ENCODE measurements at regions not wholly inside any gene's neighbourhood (a gene's known extent, or its start where the extent isn't known, plus 50 kb on each side); places are given as distances from the start of the nearest gene placed in this dataset.

- DNase-seq (ENCODE audit: low read depth), result no peak
Measured at GRCh38 chr12:78759367-78759766, 105.2 kb upstream of the SYT1 start.

DNA sequence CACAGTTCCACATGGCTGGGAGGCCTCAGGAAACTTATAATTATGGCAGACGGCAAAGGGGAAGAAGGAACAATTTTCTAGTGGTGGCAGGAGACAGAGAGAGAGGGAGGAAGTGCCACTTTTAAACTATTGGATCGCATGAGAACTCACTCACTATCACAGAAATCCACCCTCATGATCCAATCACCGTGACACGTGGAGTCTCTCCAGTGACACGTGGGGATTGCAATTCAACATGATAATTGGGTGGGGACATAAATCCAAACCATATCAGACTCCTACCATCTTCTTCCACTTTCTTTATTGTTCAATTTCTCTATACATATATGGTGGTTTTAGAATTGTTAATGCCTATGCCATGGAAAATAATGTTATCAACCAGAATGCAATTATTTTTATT is 103.7 kb upstream of the SYT1 start:
- TF ChIP-seq, protein P1, sequence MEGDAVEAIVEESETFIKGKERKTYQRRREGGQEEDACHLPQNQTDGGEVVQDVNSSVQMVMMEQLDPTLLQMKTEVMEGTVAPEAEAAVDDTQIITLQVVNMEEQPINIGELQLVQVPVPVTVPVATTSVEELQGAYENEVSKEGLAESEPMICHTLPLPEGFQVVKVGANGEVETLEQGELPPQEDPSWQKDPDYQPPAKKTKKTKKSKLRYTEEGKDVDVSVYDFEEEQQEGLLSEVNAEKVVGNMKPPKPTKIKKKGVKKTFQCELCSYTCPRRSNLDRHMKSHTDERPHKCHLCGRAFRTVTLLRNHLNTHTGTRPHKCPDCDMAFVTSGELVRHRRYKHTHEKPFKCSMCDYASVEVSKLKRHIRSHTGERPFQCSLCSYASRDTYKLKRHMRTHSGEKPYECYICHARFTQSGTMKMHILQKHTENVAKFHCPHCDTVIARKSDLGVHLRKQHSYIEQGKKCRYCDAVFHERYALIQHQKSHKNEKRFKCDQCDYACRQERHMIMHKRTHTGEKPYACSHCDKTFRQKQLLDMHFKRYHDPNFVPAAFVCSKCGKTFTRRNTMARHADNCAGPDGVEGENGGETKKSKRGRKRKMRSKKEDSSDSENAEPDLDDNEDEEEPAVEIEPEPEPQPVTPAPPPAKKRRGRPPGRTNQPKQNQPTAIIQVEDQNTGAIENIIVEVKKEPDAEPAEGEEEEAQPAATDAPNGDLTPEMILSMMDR (IDR thresholded peaks at IDR 0.05; ENCODE audit: low read depth, low read length, missing control alignments), result no peak
- no peak for DNase-seq (ENCODE audit: low read depth)
- no peak overlapping the region for H3K4me3 ChIP-seq (ENCODE audit: low read depth, low read length)

More at GRCh38 chr12:78759367-78759766, 105.2 kb upstream of the SYT1 start:
- TF ChIP-seq, protein P1 (IDR thresholded peaks at IDR 0.05; ENCODE audit: low read depth, low read length, missing control alignments), result no peak
- H3K4me3 ChIP-seq (ENCODE audit: low read depth, low read length), result no peak overlapping the region

DNA sequence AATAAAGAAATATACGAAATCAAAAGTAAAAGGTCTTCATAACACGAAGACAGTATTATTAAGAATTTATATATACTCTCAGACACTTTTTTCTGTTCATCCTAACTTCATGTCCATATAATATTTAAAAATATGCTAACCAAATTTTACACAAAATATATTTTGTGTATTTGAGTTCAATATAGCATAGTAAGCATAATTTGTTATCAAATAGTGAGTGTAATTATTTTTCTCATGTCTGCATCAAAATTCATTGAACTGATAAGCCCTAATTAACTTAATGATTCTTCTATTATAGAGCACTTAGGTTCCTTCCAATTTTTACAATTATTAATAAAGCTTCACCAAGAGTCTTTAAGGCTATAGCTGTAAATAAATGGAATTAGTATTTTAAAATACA is 99.7 kb upstream of the SYT1 start:
- no peak for DNase-seq (ENCODE audit: low read depth)
- TF ChIP-seq, protein P1 (IDR thresholded peaks at IDR 0.05; ENCODE audit: low read depth, low read length, missing control alignments), result no peak
- no peak overlapping the region for H3K4me3 ChIP-seq (ENCODE audit: low read depth, low read length)

DNA sequence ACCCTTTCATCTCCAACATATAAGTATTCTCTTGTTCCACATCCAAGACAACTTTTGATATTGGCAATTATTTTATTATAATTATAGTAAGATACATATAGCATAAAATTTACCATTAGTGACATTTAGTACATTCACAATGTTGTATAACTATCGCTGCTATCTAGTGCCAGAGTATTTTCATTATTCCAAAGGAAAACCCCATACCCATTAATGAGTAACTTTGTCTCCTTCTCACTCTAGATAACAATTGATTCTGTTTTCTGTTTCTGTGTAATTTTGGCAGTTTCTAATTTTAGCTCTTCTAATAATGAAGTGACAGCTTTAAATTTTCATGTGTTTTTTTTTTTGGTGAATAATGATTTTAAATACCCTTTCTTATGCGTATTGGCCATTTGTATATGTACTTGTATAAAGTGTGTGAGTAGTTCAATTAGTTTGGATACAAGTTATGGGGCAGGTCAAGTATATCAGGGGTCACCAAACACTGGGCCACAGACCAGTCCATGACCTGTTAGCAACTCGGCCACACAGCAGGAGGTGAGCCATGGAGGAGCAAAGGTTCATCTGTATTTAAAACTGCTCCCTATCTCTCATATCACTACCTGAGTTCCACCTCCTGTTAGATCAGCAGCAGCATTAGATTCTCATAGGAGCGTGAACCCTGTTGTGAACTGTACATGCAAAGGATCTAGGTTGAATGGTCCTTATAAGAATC is 97.2 kb upstream of the SYT1 start:
- H3K4me3 ChIP-seq (ENCODE audit: low read depth, low read length), result no peak overlapping the region
- TF ChIP-seq, protein P1 (IDR thresholded peaks at IDR 0.05; ENCODE audit: low read depth, low read length, missing control alignments), result no peak
- no peak for DNase-seq (ENCODE audit: low read depth)

DNA sequence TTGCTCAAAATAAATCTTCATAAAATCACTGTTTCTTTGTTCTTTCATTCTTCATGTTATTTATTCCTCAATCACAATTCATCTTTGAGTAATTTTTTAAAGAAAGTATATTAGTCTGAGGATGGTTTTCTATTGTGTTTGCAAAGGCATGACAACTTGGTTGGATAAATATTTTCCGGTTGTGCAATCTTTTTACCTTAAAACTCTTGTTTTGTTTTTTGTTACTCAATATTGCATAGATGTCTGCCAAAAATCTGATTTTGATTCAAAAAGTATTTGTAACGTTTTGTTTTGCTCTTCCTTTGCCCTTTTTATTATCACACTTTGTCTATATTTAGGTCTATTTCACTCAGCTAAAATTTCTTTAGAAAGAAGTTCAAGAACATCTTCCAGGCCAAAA is 86.2 kb upstream of the SYT1 start:
- no peak overlapping the region for H3K4me3 ChIP-seq (ENCODE audit: low read depth, low read length)
- TF ChIP-seq, protein P1 (IDR thresholded peaks at IDR 0.05; ENCODE audit: low read depth, low read length, missing control alignments), result no peak
- no peak for DNase-seq (ENCODE audit: low read depth)

DNA sequence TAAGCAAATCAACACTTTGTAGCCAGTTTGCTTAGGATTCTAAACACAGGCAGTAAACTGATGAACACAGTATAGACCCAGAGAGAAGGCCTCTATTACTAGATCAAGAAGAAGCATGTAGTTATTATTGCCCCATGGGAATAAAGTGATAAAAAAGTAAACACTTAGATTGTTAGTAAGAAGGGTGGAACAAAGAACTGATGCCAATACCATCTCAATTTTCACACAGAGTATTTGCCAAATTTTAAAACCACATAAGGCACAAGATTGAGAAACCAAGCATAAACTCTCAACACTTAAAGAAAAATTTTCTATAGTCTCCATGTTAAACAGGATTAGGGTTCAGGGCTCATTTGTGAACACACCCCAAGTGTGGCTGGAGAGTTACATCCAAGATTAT is 77.0 kb upstream of the SYT1 start:
- H3K4me3 ChIP-seq (ENCODE audit: low read depth, low read length), result no peak overlapping the region
- TF ChIP-seq, protein P1 (IDR thresholded peaks at IDR 0.05; ENCODE audit: low read depth, low read length, missing control alignments), result no peak
- no peak for DNase-seq (ENCODE audit: low read depth)

- H3K4me3 ChIP-seq (ENCODE audit: low read depth, low read length), result no peak overlapping the region
- TF ChIP-seq, protein P1 (IDR thresholded peaks at IDR 0.05; ENCODE audit: low read depth, low read length, missing control alignments), result no peak
- DNase-seq (ENCODE audit: low read depth), result no peak
Measured at GRCh38 chr12:78790148-78790547, 74.4 kb upstream of the SYT1 start.
